ENCODE measurements at regions not wholly inside any gene's neighbourhood (a gene's known extent, or its start where the extent isn't known, plus 50 kb on each side); places are given as distances from the start of the nearest gene placed in this dataset.

- no peak for TF ChIP-seq ARID4B (CRISPR knock-in tag; IDR thresholded peaks at IDR 0.05; ENCODE audit: borderline replicate concordance)
These were observed 191.4 kb downstream of the SPRY1 start (continued) for GRCh38 chr4:123587983-123588494.

GRCh38 chr4:123588631-123589241 lies 192.1 kb downstream of the SPRY1 start:
- ChIA-PET CTCF (interaction anchor here (2.0 kb wide), 1 partner anchor 24 kb away, joined by 10 read pairs; no protein-coding TSS in a partner anchor), POLR2A (no interaction called here)
- ATAC-seq (no peak), DNase-seq (ENCODE audit: low spot score) (no peak)
- Mint-ChIP-seq H3K4me3 (no peak overlapping the region), H3K27me3 (ENCODE audit: low read depth) (no peaks in the 10 kb centered on the region), H3K4me1 (peaks cover 20% of the 10 kb centered on the region), H3K9me3 (no peaks in the 10 kb centered on the region), H3K27ac (no peak overlapping the region), H3K36me3 (no peaks in the 10 kb centered on the region)
- TF ChIP-seq TCF7 (CRISPR knock-in tag; IDR thresholded peaks at IDR 0.05; ENCODE audit: low read depth) (no peak), CREB1 (CRISPR knock-in tag; IDR thresholded peaks at IDR 0.05) (no peak), SP1 (CRISPR knock-in tag; conservative IDR thresholded peaks at IDR 0.05) (no peak), ZNF219 (CRISPR knock-in tag; IDR thresholded peaks at IDR 0.05; ENCODE audit: borderline replicate concordance) (no peak), JUN (CRISPR knock-in tag; IDR thresholded peaks at IDR 0.05) (no peak), ZNF425 (CRISPR knock-in tag; conservative IDR thresholded peaks at IDR 0.05) (no peak), ZNF396 (CRISPR knock-in tag; IDR thresholded peaks at IDR 0.05; ENCODE audit: borderline replicate concordance) (no peak), CREM (CRISPR knock-in tag; IDR thresholded peaks at IDR 0.05) (no peak), MYBL2 (CRISPR knock-in tag; IDR thresholded peaks at IDR 0.05) (no peak), NFE2L1 (CRISPR knock-in tag; IDR thresholded peaks at IDR 0.05) (no peak), NR1H2 (CRISPR knock-in tag; IDR thresholded peaks at IDR 0.05) (no peak), FOXP1 (CRISPR knock-in tag; IDR thresholded peaks at IDR 0.05; ENCODE audit: borderline replicate concordance) (no peak), CBFB (CRISPR knock-in tag; IDR thresholded peaks at IDR 0.05; ENCODE audit: low read depth) (no peak), NFYB (CRISPR knock-in tag; conservative IDR thresholded peaks at IDR 0.05; ENCODE audit: low read depth) (no peak), KAT7 (CRISPR knock-in tag; IDR thresholded peaks at IDR 0.05; ENCODE audit: borderline replicate concordance) (no peak)

- no peak overlapping the region for H3K27ac Mint-ChIP-seq
- no peak for ATAC-seq
- DNase-seq (ENCODE audit: low spot score) = no peak
- CTCF ChIA-PET = interaction anchor here (2.0 kb wide), 1 partner anchor 25 kb away, joined by 10 read pairs; no protein-coding TSS in a partner anchor
- no peaks in the 10 kb centered on the region for H3K9me3 Mint-ChIP-seq
- POLR2A ChIA-PET = no interaction called here
- no peak overlapping the region for H3K4me3 Mint-ChIP-seq
- H3K36me3 Mint-ChIP-seq = no peaks in the 10 kb centered on the region
- H3K27me3 Mint-ChIP-seq (ENCODE audit: low read depth) = no peaks in the 10 kb centered on the region
- H3K4me1 Mint-ChIP-seq = peaks cover 23% of the 10 kb centered on the region
- TF ChIP-seq ZNF416 (CRISPR knock-in tag; IDR thresholded peaks at IDR 0.05) = no peak
- TF ChIP-seq ATF2 (CRISPR knock-in tag; IDR thresholded peaks at IDR 0.05; ENCODE audit: borderline replicate concordance, low read depth) = no peak
- TF ChIP-seq KAT7 (CRISPR knock-in tag; IDR thresholded peaks at IDR 0.05; ENCODE audit: borderline replicate concordance) = no peak
- no peak for TF ChIP-seq NR2C2 (CRISPR knock-in tag; IDR thresholded peaks at IDR 0.05)
- TF ChIP-seq GTF2I (CRISPR knock-in tag; conservative IDR thresholded peaks at IDR 0.05) = no peak
- TF ChIP-seq ZNF263 (CRISPR knock-in tag; IDR thresholded peaks at IDR 0.05; ENCODE audit: low read depth) = no peak
- TF ChIP-seq EMX1 (CRISPR knock-in tag; IDR thresholded peaks at IDR 0.05) = no peak
- no peak for TF ChIP-seq ERG (CRISPR knock-in tag; IDR thresholded peaks at IDR 0.05)
- TF ChIP-seq OVOL2 (CRISPR knock-in tag; IDR thresholded peaks at IDR 0.05; ENCODE audit: borderline replicate concordance) = no peak
- no peak for TF ChIP-seq TCF7 (CRISPR knock-in tag; IDR thresholded peaks at IDR 0.05; ENCODE audit: low read depth)
These were observed 192.7 kb downstream of the SPRY1 start for GRCh38 chr4:123589301-123589700.

Data from WTC11 (cell line).